GM12892 (cell line): ENCODE measurements at regions not wholly inside any gene's neighbourhood (a gene's known extent, or its start where the extent isn't known, plus 50 kb on each side); places are given as distances from the start of the nearest gene placed in this dataset.

Experiments used
- POLR2A ChIP-seq: IDR thresholded peaks from 2 replicates; pipeline ENCODE4 v1.6.1; 2011; ENCODE audit warnings: low read depth, low read length, control low read depth
- TAF1 ChIP-seq: IDR thresholded peaks from 2 replicates; pipeline ENCODE4 v1.6.1; 2011; ENCODE audit warnings: low read depth, mild to moderate bottlenecking, control low read depth, low read length, borderline replicate concordance

GRCh38 chr2:241941691-241942301 lies 72.3 kb downstream of the RTP5 start:
- TF ChIP-seq POLR2A (no peak), TAF1 (no peak)
